GM08714 (cell line): ENCODE measurements at regions not wholly inside any gene's neighbourhood (a gene's known extent, or its start where the extent isn't known, plus 50 kb on each side); places are given as distances from the start of the nearest gene placed in this dataset.

Experiments used
- H3K4me3 ChIP-seq: fragments of 200-500 bp; sonication (Bioruptor generic); 2 replicates; pipeline ENCODE4 v1.5.1; 2014; ENCODE audit warnings: mild to moderate bottlenecking, low read length, inconsistent platforms
- ZNF274 ChIP-seq: IDR thresholded peaks from 2 replicates; pipeline ENCODE4 v1.6.1; 2012; ENCODE audit warnings: mild to moderate bottlenecking, low read depth, low read length

DNA sequence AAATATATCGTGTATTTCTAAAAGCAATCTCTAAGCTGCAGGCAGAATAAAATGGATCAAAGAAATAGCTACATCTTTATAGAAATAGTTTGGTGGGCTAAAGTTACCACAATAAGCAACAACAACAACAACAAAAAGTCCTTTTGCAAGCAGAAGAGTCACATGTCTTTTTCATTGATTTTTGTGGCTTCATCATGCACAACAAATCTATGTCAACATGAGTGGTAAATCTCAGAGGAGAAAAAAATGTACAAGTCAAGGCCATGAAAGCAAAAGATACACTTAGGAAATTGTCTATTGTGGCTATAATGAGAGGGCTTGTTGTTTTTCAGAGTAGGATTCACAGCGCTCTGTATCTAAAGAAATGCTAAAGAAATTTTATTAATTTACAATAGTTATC is 269.7 kb downstream of the GRB14 start:
- no peak for TF ChIP-seq ZNF274
- no peak overlapping the region for H3K4me3 ChIP-seq

GRCh38 chr2:164335947-164336346 is 285.3 kb downstream of the GRB14 start:
- no peak for TF ChIP-seq ZNF274
- no peak overlapping the region for H3K4me3 ChIP-seq

GRCh38 chr2:164335128-164335527 is 286.2 kb downstream of the GRB14 start:
- no peak overlapping the region for H3K4me3 ChIP-seq
- TF ChIP-seq ZNF274 = no peak

GRCh38 chr2:164328310-164328709 is 293.0 kb downstream of the GRB14 start:
- TF ChIP-seq ZNF274 = no peak
- H3K4me3 ChIP-seq = no peak overlapping the region

- H3K4me3 ChIP-seq = no peak overlapping the region
- no peak for TF ChIP-seq ZNF274
Observed at GRCh38 chr2:164323978-164324377, 297.3 kb downstream of the GRB14 start.

GRCh38 chr2:164314148-164314547 is 307.1 kb downstream of the GRB14 start:
- no peak for TF ChIP-seq ZNF274
- H3K4me3 ChIP-seq = no peak overlapping the region

- no peak overlapping the region for H3K4me3 ChIP-seq
- no peak for TF ChIP-seq ZNF274
Observed at GRCh38 chr2:164306872-164307271, 314.4 kb downstream of the GRB14 start.

- no peak for TF ChIP-seq ZNF274
- H3K4me3 ChIP-seq = no peak overlapping the region
Observed at GRCh38 chr2:164302786-164303185, 318.5 kb downstream of the GRB14 start.

- TF ChIP-seq ZNF274 = no peak
- no peak overlapping the region for H3K4me3 ChIP-seq
Observed at GRCh38 chr2:164288235-164288634, 333.0 kb downstream of the GRB14 start.

DNA sequence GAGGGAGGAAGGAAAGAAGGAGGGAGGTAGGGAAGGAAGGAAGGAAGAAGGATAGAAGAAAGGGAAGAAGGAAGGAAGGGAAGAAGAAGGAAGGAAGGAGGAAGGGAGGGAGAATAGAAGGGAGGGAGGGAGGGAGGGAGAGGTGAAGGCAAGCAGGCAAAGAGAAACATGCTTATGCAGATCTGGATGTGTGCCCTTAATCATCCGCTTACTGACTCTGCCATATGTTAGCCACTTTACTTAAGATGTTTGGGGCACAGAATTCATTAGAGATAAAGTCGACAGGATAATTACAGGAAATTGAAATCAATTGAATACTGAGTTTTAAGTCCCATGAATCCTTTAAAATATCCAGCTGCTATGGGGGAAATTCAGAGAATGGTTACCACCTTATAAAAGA is 334.2 kb downstream of the GRB14 start:
- no peak overlapping the region for H3K4me3 ChIP-seq
- no peak for TF ChIP-seq ZNF274

GRCh38 chr2:164285576-164285975 is 335.7 kb downstream of the GRB14 start:
- no peak overlapping the region for H3K4me3 ChIP-seq
- TF ChIP-seq ZNF274 = no peak

DNA sequence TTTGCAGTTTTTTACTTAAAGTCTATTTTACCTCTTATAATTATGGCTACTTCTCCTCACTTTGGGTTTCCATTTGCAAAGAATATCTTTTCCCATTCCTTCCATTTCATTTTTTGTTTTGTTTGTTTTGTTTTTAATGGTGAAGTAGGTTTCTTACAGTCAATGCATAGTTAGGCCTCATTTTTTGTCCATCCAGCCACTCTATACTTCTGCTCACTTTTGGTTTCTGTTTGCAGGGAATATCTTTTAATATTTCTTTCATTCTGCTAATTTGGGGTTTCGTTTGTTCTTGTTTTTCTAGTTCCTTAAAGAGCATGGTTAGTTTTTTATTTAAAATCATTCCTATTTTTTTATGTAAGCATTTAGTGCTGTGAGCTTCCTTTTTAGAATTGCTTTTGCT is 339.4 kb downstream of the GRB14 start:
- no peak for TF ChIP-seq ZNF274
- no peak overlapping the region for H3K4me3 ChIP-seq

- no peak for TF ChIP-seq ZNF274
- no peak overlapping the region for H3K4me3 ChIP-seq
Observed at GRCh38 chr2:164275659-164276058, 345.6 kb downstream of the GRB14 start.

DNA sequence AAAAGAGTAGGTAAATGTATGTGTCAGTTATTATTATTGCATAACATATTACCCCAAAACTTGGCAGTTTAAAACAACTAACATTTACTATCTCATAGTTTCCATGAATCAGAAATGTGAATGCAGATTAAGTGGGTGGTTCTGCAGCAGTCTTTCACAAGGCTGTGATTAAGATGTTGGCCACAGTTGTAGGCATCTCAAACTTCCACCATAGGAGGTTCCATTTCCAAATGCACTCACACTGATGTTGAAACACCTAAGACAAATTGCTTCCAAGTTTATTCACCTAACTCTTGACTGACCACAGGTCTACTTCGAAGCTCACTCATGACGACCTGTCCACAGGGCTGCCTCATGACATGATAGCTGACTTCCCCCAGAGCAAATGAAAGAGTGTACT is 360.8 kb downstream of the GRB14 start:
- no peak for TF ChIP-seq ZNF274
- H3K4me3 ChIP-seq = no peak overlapping the region

- H3K4me3 ChIP-seq = no peak overlapping the region
- TF ChIP-seq ZNF274 = no peak
Observed at GRCh38 chr2:164257742-164258141, 363.5 kb downstream of the GRB14 start.

DNA sequence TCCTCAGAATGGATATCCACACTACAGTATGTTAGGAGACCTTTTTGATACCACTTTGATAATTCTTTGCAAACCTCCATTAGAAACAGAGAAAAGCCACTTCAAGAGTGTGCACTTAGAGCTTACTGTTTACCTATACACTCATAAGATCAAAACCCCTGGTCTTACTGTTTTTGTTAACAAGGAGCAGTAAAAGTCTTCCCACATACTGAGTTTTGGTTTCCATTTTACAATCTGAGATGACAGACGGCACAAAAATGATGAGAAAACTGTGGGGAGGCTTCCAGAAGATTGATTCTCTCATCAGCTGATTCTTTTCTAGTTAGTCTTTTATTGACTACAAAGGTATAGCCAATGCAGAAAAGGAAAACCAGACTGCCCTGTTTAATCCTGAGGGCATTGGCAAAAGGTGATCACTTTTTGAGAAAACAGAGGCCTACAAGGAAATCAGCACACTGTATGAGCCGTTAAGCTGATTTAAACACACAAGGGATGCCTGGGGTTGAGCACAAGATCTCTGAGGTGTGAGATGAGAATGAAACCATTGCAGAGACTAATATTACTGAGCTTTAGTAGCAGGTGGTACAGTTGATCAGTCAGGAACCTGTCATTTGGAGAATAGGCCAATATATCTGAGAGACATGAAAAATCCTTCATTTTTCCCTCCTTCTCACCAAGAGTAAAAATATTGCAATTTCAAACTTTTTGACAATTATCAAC is 368.6 kb downstream of the GRB14 start:
- H3K4me3 ChIP-seq = no peak overlapping the region
- no peak for TF ChIP-seq ZNF274

DNA sequence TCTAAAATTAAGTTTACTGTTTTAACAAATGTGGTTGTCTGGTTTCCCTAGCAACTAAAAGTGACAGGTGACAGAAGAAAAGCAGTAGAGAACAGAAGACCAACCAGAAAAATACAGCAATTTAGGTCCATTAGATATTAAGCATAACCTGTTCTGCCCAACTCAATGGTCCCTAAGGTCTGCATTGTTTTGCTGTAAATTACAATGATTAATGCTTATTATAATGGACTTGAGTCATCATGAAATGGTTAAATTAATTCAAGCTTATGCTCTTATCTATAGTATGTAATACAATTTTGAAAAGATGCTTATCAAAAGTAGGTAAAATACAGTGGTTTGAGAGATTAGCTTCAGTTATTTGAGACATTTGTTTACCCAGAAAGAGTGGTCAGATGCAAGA is 378.0 kb downstream of the GRB14 start:
- H3K4me3 ChIP-seq = no peak overlapping the region
- no peak for TF ChIP-seq ZNF274
